HEK293T (cell line): ENCODE measurements at regions not wholly inside any gene's neighbourhood (a gene's known extent, or its start where the extent isn't known, plus 50 kb on each side); places are given as distances from the start of the nearest gene placed in this dataset.

ENCODE experiments used
- CTCF ChIA-PET: fragments of 350-600 bp; formaldehyde crosslinking; extraction: SDS; loops from one replicate; lab custom pipeline; 2021; ENCODE audit warnings: antibody characterized with exemption, inconsistent platforms; lab: Yijun Ruan, JAX
- POLR2A ChIA-PET: fragments of 350-600 bp; formaldehyde crosslinking; extraction: SDS; loops from one replicate; lab custom pipeline; 2020; ENCODE audit warnings: antibody characterized with exemption, inconsistent platforms; lab: Yijun Ruan, JAX
- DNase-seq: peaks from one replicate; pipeline ENCODE4 v3.0.0; 2012; ENCODE audit warnings: mixed read lengths; ENCODE audit errors: extremely low spot score
- ARNT ChIP-seq: fragments of 450-650 bp; IDR thresholded peaks from 2 replicates; pipeline ENCODE4 v1.6.1; 2017; ENCODE audit warnings: mild to moderate bottlenecking
- BHLHE40 ChIP-seq: fragments of 450-650 bp; IDR thresholded peaks from 2 replicates; pipeline ENCODE4 v1.6.1; 2016; ENCODE audit warnings: mild to moderate bottlenecking, moderate library complexity, borderline replicate concordance
- CTBP1 ChIP-seq: fragments of 450-650 bp; IDR thresholded peaks from 2 replicates; pipeline ENCODE4 v1.6.1; 2016; ENCODE audit warnings: borderline replicate concordance
- ELF4 ChIP-seq: fragments of 450-650 bp; IDR thresholded peaks from 2 replicates; pipeline ENCODE4 v1.6.1; 2017; ENCODE audit warnings: antibody characterized with exemption
- FOXA1 ChIP-seq: fragments of 450-650 bp; IDR thresholded peaks from 2 replicates; pipeline ENCODE4 v1.6.1; 2016; ENCODE audit warnings: mild to moderate bottlenecking
- FOXK2 ChIP-seq: fragments of 450-650 bp; IDR thresholded peaks from 2 replicates; pipeline ENCODE4 v1.6.1; 2016; ENCODE audit warnings: mild to moderate bottlenecking
- FOXM1 ChIP-seq: fragments of 450-650 bp; IDR thresholded peaks from 2 replicates; pipeline ENCODE4 v1.6.1; 2017; ENCODE audit warnings: mild to moderate bottlenecking, borderline replicate concordance
- HDGF ChIP-seq: fragments of 450-650 bp; IDR thresholded peaks from 2 replicates; pipeline ENCODE4 v1.6.1; 2017; ENCODE audit warnings: antibody characterized with exemption, borderline replicate concordance
- L3MBTL2 ChIP-seq: fragments of 450-650 bp; conservative IDR thresholded peaks from 2 replicates; pipeline ENCODE4 v1.6.1; 2016; ENCODE audit warnings: mild to moderate bottlenecking
- LEF1 ChIP-seq: fragments of 450-650 bp; IDR thresholded peaks from 2 replicates; pipeline ENCODE4 v1.6.1; 2017; ENCODE audit warnings: mild to moderate bottlenecking, borderline replicate concordance
- NFRKB ChIP-seq: fragments of 450-650 bp; IDR thresholded peaks from 2 replicates; pipeline ENCODE4 v1.6.1; 2016; ENCODE audit warnings: mild to moderate bottlenecking, moderate library complexity
- SP1 ChIP-seq: fragments of 450-650 bp; IDR thresholded peaks from 2 replicates; pipeline ENCODE4 v1.6.1; 2017
- SUZ12 ChIP-seq: fragments of 450-650 bp; IDR thresholded peaks from 2 replicates; pipeline ENCODE4 v1.6.1; 2016; ENCODE audit warnings: mild to moderate bottlenecking
- TARDBP ChIP-seq: fragments of 450-650 bp; IDR thresholded peaks from 2 replicates; pipeline ENCODE4 v1.6.1; 2016
- ZNF384 ChIP-seq: fragments of 450-650 bp; IDR thresholded peaks from 2 replicates; pipeline ENCODE4 v1.6.1; 2016
- TF ChIP-seq, protein P1 (sequence below): fragments of 450-650 bp; IDR thresholded peaks from 2 replicates; pipeline ENCODE4 v1.6.1; 2016

DNA sequence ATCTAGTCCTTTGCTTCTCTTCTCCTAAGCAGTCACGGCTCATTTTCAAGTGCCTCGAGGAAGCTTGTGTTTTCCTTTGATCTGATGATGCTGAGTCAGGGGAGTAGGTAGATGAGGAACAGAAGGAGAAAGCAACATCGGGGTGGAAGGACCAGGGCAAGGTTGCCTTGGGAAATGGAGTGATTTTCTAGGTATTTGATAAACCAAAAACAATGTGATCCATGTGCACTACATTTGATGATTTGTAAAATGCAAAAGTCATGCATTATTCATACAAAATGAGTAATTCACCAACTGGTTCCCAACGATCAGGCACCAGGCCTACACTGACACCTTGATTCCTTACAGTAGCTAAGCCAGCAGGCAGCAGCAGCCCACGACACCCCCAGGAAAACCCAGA is 205.3 kb downstream of the ANAPC1 start:
- TF ChIP-seq TARDBP = no peak
- no peak for TF ChIP-seq SP1
- TF ChIP-seq L3MBTL2 = no peak
- no peak for TF ChIP-seq ARNT
- no peak for TF ChIP-seq FOXK2
- TF ChIP-seq HDGF = no peak
- no peak for TF ChIP-seq CTBP1
- no peak for TF ChIP-seq BHLHE40
- no peak for TF ChIP-seq SUZ12
- TF ChIP-seq, protein P1, sequence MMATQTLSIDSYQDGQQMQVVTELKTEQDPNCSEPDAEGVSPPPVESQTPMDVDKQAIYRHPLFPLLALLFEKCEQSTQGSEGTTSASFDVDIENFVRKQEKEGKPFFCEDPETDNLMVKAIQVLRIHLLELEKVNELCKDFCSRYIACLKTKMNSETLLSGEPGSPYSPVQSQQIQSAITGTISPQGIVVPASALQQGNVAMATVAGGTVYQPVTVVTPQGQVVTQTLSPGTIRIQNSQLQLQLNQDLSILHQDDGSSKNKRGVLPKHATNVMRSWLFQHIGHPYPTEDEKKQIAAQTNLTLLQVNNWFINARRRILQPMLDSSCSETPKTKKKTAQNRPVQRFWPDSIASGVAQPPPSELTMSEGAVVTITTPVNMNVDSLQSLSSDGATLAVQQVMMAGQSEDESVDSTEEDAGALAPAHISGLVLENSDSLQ = no peak
- no peak for TF ChIP-seq ZNF384
- no peak for TF ChIP-seq ELF4
- CTCF ChIA-PET = no interaction called here
- POLR2A ChIA-PET = interaction anchor here (0.8 to 1.0 kb wide), 2 partner anchors 11 to 20 kb away, joined by 3 to 4 read pairs; no protein-coding TSS in a partner anchor

DNA sequence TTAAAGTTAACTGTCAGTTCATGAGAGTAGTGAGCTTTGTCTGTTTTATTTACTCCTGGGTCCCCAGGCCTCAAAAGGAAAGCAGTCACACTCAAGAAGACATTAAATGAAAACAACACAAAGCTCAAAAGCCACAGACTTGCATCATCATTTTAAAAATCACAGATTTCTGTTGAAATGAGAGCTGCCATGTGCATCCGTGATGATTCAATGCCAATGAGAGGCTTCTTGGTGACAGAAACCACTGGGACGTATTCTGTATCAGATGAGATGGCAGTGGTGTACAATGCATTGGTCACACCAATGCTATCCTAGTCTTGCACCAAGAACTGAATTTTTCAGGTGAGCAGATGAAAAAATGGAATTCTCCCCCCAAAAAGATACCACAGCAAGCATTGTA is 204.8 kb downstream of the ANAPC1 start:
- CTCF ChIA-PET = interaction anchor here (0.7 kb wide), 1 partner anchor 583 kb away, joined by 5 read pairs; no protein-coding TSS in a partner anchor
- TF ChIP-seq TARDBP = no peak
- no peak for TF ChIP-seq FOXK2
- no peak for TF ChIP-seq BHLHE40
- no peak for TF ChIP-seq L3MBTL2
- no peak for DNase-seq
- POLR2A ChIA-PET = interaction anchor here (0.8 to 1.0 kb wide), 2 partner anchors 12 to 20 kb away, joined by 3 to 4 read pairs; no protein-coding TSS in a partner anchor

More for the DNA sequence above, 205.3 kb downstream of the ANAPC1 start:
- no peak for DNase-seq

DNA sequence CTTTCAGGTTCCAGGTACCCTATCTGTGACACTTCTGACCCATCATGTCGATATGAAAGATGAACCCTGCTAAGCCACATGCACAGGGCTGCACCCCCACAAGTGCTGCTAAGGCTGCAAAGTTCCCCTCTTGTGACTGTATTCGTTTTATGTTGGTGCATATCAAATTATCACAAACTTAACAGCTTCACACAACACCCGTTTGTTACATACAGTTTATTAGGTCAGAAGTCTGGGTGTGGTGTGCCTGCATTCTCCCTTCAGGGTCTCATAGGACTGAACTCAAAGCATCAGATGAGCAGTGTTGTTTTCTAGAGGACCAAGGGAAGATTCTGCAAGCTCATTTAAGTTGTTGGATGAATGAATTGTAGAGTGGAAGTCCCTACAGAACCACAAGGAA is 199.4 kb downstream of the ANAPC1 start:
- ChIA-PET CTCF (interaction anchor here (1.0 kb wide), 1 partner anchor 17 kb away, joined by 3 read pairs; no protein-coding TSS in a partner anchor), POLR2A (interaction anchor here (1.2 kb wide), 1 partner anchor 14 kb away, joined by 4 read pairs; no protein-coding TSS in a partner anchor)
- DNase-seq = no peak
- TF ChIP-seq ARNT (no peak), NFRKB (no peak), ZNF384 (no peak), CTBP1 (no peak), FOXK2 (no peak), FOXM1 (no peak), SP1 (no peak), FOXA1 (no peak)
- TF ChIP-seq, protein P1 = no peak

DNA sequence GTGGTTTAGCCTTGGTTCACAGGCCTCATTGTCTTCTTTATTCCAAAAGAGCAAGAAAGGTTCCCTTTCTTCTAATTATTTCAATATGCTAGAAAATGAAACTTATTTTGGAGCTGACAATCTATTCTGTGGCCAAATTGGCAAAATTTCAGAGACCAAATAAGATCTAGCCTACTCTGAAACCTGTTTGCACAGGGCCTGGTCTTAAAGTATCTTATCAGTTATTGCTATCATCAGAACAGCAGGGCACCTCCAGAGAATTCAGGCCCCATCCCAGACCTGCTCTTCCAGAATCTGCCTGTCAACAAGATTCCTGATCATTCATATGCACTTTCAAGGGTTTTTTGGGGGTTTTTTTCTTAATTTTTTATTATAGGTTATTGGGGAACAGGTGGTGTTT is 198.7 kb downstream of the ANAPC1 start:
- TF ChIP-seq ELF4 (no peak), LEF1 (no peak), ZNF384 (no peak), ARNT (no peak), NFRKB (no peak), CTBP1 (no peak), FOXM1 (no peak), SP1 (no peak), TARDBP (no peak), HDGF (no peak), FOXA1 (no peak)
- TF ChIP-seq, protein P1 = no peak
- ChIA-PET POLR2A (no interaction called here), CTCF (no interaction called here)
- DNase-seq = no peak

DNA sequence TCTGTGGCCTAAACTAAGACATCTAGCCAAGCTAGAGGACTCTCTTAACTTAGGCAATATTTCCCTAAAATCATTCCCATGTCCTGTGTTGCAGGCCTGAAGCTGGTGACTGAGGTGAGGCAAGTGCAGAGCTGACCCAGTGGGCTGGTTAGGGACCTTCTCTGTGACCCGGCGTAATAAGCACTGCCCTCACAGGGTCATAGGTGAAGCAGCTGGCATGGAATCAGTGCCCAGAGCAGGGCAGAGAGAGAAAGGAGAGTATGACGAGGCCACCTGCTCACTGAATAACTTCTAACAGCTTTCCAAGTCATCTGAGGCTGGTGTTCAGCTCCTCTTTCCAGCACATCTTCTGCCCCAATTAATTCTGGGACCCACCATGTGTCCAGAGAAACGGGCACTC is 197.0 kb downstream of the ANAPC1 start:
- CTCF ChIA-PET = no interaction called here
- no peak for DNase-seq
- POLR2A ChIA-PET = no interaction called here
- TF ChIP-seq ELF4 (no peak), FOXM1 (no peak), FOXK2 (no peak), SUZ12 (no peak), HDGF (no peak), TARDBP (no peak), NFRKB (no peak), SP1 (no peak), ZNF384 (no peak)

DNA sequence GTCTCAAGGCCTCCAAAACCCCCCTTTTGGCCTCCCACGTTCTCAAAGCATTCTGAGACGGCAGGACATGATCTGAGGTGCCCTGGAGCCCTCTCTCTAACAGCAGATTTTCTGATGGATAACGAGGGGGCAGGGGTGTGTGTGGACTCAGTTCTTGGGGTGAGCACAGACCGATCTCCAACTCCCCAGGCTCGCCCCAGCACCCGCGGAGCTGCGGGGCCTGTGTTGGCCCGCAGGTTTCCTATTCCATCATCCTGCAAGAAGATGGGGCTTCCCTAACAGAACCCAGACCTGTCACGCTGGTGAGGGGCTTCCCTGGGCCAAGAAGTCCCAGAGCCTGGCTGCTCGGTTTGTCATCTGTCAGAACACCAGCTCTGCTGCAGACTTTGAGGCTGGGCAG is 196.1 kb downstream of the ANAPC1 start:
- TF ChIP-seq FOXA1 (no peak), SUZ12 (no peak), CTBP1 (no peak), ELF4 (no peak), FOXM1 (no peak)
- TF ChIP-seq, protein P1 = no peak
- CTCF ChIA-PET = no interaction called here
- POLR2A ChIA-PET = no interaction called here
- DNase-seq = no peak

DNA sequence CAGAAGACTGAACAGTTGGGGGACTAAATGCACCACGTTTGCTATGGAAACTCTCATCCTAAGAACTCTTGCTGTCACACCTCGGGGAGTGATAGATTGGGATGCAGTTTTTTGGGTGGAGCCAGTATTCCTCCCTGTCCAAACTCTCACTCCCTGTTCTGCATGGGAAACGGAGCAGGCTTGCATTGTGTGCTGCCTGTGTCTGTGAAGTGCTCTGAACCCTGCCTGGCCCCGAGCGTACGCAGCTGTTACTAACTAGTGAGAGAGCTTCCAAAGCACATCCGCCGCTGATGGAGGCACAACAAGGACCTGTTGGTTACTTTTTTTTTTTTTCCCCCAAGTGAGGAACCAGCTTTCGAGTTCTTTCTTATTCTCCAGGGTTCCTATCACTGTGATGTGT is 195.5 kb downstream of the ANAPC1 start:
- CTCF ChIA-PET = no interaction called here
- no peak for DNase-seq
- TF ChIP-seq ELF4 (no peak), SP1 (no peak), FOXK2 (no peak), LEF1 (no peak), FOXA1 (no peak), HDGF (no peak), ZNF384 (no peak), L3MBTL2 (no peak), SUZ12 (no peak), FOXM1 (no peak), CTBP1 (no peak), NFRKB (no peak), TARDBP (no peak), BHLHE40 (no peak), ARNT (no peak)
- TF ChIP-seq, protein P1 = no peak
- POLR2A ChIA-PET = no interaction called here
